GM21576 (cell line): ENCODE measurements at regions not wholly inside any gene's neighbourhood (a gene's known extent, or its start where the extent isn't known, plus 50 kb on each side); places are given as distances from the start of the nearest gene placed in this dataset.

Source experiments
- ATAC-seq: cut with Tn5 transposase; IDR thresholded peaks from one replicate; pipeline ENCODE4 v1.9.1; 2021; ENCODE audit warnings: mild to moderate bottlenecking, moderate library complexity; ENCODE audit not compliant: unreplicated experiment

- no peak for ATAC-seq
These were observed 260.0 kb upstream of the DACH1 start for GRCh38 chr13:72127031-72127430.

DNA sequence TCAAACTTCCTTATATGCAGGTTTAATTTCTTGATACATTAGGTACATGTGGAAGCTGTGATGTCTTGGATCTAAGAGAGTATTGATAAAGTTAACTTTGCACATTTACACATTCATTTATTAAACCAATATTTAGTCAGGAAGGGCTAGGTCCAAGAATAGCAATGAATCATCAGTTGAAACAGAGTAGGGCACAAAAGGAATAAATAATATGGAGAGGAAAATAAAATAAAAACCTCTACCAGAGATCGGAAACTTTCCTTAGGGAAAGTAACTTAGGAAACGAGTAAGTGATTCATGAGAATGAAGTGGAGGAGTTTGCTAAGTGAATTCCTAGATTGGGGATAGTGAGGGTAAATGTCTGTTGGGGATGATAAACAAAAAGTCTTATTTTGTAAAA lies 259.4 kb upstream of the DACH1 start:
- ATAC-seq = no peak

GRCh38 chr13:72125561-72125960 lies 258.6 kb upstream of the DACH1 start:
- no peak for ATAC-seq

DNA sequence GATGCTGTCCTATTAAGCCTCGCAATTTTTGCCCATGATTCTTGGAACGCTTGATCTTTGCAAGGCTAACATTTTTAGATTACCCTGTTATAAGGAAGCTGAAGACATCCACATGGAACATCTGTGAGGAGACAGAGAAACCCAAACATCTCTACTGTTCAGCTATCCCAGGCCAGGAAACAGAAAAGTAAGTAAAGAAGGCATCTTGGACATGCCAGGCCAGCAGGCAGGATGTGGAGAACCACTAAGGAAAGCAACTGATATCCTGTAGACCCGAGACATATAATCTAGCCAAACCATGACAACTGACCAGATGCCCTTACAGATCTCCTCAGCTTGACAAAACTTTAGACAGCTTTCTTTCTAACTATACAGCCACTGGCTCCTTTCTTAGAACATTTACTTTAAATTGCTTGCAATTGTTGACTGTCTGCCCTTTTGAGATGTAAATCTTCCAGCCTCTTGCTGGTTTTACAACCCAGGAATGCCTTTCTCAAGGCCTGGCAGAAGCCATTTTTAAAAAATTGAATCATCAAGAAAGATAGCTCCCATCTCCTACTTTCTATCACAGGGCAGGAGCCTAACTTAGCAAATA lies 255.8 kb upstream of the DACH1 start:
- no peak for ATAC-seq

DNA sequence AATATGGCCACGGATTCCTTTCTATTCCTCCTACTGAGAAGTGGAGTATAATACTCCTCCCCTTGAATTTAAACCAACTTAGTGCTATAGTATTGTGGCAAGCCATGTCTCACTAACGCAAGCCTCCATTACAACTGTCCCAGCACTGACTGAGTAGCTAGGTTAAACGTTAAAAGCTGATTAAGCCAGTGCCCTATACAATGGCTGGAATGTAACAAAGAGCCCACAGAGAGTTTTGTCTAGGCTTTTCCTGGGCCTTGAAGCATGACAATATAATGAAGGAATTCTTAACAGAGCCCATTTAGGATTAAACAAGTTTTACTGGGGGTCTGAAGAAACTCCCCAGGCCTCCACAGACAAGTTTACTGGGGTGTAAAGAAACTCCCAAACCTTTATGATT lies 254.5 kb upstream of the DACH1 start:
- ATAC-seq = no peak

GRCh38 chr13:72120632-72121031 lies 253.6 kb upstream of the DACH1 start:
- no peak for ATAC-seq

GRCh38 chr13:72113931-72114330 lies 246.9 kb upstream of the DACH1 start:
- ATAC-seq = no peak

DNA sequence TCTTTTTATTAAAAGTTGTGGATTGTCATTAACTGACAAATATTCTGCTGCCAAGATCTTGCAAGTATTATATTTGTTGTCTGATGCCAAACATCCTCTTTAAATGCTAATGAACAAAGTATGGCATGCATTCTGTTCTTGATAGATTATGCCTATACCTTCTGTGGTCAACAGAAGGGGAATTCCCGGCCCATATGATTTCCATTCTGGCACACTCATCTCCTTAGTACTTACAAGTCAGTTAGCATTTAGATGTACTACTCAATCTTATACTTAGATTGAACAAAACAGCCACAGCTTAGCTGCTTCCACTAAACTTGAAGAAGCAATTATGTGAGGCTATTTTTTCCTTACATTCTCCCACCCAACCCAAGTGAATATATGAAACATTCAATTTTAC lies 246.1 kb upstream of the DACH1 start:
- ATAC-seq = no peak

DNA sequence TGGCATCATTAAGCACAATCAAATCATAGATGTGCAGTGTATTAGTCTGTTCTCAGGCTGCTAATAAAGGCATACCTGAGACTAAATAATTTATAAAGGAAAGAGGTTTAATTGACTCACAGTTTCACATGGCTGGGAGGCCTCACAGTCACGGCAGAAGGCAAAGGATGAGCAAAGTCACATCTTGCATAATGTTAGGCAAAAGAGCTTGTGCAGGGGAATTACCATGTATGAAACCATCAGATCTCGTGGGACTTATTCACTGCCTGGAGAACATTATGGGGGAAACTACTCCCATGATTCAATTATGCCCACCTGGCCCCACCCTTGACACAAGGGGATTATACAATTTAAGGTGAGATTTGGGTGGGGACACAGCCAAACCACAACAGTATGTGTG lies 245.2 kb upstream of the DACH1 start:
- ATAC-seq = no peak

DNA sequence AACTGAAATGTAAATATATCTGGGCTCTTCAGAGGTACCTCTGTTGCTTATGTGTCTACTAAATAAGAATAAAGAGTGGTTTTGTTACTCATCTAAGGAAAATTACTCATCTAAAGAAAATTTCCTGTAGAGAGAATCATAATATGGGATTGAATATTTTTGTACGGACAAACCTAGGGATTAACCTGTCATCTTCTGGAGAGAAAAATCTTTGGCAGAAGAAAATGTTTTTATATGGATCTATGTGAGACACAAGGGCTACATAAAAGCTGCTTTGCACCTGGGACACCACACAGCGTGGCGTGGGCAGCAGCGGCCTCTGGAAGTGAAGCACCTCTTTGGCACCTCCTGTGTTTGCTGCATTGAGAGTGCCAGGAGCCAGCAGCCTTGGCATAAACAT lies 242.9 kb upstream of the DACH1 start:
- ATAC-seq = no peak

DNA sequence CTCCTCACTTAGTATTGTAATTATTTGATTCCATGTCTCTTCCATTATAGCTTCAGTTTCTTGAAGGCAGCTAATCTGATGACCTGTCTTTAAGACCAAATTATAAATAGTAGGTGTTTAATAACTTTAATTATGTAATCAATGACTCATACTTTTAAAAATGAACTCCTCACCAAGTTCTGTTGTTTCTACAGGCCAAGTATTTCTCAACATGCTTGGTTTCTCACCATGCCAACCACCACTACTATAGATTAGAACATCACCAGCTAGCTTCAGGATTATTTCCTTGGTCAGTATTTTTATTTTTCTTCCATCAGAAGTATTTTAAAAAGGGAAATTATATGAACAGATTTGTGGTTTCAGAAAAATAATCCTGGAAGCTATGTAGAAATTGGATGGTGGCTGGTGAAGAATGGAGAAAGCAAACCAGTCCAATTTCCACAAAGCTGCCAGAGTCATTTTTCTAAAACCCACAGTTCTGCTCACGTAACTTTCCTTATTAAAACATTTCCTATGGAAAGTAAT lies 237.7 kb upstream of the DACH1 start:
- ATAC-seq = no peak

DNA sequence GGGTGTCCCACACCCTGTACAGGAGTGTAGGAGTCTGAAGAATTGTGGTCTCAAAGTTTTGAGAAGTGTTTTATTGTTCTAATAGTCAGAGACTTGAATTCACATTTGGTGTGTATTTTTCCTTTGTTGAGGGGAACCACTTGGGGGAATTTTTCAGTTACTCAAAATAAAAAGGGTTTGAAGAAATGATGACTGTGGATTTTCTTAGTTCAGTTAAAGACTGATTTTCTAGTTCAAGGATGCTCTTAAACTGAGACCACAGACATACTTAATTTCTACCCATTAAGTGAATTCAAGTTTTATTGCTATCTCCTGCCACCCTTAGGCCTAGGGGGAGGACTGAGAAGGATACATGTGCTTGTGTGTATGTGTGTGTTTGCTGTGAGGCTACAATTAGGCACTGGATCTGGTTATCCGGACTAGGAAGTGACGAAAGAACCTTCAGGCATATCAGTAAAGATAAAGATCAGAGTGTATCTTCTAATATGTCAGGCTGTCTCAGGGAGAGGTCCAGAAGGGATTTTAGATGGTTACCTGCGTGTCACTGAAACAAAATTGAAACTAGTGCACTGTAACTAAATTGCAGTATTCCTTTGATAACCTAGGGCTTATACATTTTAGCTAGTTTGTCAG lies 234.9 kb upstream of the DACH1 start:
- ATAC-seq = no peak

DNA sequence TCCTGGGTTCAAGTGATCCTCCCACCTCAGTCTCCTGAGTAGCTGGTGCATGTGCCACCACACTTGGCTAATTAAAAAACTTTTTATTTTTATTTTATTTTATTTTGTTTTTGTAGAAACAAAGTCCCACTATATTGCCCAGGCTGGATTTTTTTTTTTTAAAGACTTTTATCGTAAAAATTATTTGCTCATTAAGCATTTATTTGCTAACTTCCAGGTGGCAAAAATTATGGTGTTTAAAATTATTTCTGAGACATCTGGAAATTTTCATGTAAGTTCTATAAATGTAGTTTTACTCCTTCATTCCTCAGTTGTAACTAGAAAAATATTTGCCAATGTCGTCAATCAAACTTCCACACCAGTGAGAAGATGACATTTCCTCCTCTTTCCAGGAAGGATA lies 233.3 kb upstream of the DACH1 start:
- no peak for ATAC-seq

DNA sequence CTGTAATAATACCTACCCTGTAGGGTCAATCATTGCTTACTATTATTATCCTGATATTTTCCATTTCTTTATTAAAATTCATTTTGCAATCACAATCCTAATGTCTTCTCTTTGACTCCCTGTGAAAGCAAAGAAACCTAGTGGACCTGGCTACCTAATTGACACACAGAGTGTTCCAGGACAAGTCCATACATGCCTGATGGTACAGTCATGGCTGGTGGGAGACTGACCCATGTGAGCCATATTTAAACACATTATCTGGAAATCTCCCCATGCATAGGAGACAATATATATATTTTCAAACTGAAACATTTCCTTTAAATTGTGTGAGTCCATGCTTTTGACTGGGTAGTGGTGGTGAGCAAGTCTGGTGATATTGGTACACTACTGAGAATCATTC lies 230.6 kb upstream of the DACH1 start:
- ATAC-seq = no peak

- ATAC-seq = no peak
These were observed 226.3 kb upstream of the DACH1 start for GRCh38 chr13:72093262-72093661.

DNA sequence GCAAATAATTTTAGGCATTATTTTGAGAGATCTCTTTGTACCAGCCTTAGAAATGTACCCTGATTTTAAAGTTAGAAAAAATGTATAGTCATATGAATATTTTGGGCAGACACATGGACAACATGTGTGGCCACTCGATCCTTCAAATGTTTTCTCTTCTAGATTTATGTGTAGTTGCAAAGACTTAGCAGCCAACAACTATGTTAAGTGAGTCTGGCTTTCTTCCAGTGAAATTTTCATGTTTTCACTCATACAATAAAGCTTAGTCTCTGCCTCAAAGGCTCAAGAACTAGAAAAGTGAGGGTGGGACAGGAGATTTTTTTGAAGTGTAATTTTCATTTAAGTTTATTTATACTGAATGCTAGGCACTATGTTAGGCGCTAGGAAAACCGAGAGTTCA lies 207.7 kb upstream of the DACH1 start:
- ATAC-seq = no peak

DNA sequence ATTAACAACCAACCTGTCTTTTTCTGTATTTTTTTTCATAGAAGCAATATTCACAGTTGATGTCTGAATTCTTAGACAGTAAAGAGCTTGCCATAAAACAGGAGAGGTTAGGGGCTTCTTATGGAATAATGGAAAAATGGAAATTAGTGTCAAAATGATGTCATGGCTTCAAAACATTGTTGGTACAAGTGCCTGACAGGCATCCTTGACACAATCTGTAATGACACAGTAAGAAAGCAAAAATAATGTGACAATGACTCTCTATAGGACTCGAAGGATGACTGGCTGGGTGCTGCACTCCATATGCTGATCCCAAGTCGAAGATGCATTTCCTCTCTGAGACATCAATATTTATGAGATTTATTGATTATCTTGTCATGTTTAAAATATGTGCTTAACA lies 205.3 kb upstream of the DACH1 start:
- no peak for ATAC-seq

DNA sequence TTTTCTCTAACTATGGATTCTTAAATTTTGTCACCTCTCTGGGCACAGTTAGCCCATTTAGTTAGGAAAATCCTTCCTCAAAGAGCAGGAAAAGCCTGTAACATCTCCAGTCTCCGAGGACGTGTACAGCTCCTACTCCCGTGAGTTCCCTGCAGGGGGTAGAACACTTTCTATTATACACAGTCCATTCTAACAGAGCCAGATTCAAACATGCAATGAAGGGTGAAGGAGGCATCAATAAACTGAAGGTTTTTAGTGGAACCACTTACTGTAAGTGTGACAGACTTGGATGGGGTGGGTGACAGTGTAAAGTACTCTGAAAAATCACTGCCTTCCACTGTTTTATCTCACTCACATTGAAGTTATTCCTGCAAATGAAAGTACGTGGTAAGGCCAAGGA lies 204.7 kb upstream of the DACH1 start:
- ATAC-seq = no peak

DNA sequence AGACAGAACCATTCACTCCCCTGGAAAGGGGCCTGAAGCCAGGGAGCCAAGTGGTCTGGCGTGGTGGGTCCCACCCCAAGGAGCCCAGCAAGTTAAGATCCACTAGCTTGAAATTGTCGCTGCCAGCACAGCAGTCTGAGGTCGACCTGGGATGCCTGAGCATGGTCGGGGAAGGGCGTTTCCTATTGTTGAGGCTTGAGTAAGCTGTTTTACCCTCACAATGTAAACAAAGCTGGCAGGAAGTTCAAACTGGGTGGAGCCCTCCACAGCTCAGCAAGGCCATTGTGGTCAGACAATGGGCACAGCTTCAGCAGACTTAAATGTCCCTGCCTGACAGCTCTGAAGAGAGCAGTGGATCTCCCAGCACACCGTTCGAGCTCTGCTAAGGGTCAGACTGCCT lies 195.6 kb upstream of the DACH1 start:
- no peak for ATAC-seq

DNA sequence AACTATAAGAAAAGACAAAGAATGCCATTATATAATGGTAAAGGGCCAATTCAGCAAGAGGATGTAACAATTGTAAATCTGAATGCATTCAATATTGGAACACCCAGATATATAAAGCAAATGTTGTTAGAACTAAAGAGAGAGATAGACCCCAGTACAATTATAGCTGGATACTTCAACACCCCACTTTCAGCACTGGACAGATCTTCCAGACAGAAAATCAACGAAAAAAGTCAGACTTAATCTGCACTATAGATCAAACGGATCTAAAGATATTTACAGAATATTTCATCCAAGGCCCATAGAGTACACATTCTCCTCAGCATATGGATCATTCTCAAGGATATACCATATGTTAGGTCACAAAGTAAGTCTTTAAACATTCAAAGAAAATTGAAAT lies 194.6 kb upstream of the DACH1 start:
- ATAC-seq = no peak

GRCh38 chr13:72050251-72050650 lies 183.2 kb upstream of the DACH1 start:
- no peak for ATAC-seq

GRCh38 chr13:72043366-72043765 lies 176.4 kb upstream of the DACH1 start:
- no peak for ATAC-seq

DNA sequence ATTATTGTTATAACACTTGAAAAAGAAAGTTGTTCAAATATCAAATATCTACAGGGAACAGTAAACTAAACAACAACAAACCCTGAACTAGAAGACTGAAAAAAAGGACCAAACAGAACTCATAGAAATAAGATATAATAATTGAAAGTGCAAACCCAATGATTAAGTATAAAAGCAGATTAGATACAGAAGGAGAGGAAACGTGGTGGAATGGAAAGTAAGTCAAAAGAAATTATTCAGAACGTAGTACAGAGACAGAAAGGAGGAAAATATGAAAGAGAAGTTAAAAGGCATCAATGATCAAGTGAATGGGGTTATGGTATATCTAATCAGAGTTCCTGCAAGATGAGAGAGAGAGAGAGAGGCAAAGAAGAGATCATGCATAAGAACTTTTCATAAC lies 174.2 kb upstream of the DACH1 start:
- ATAC-seq = no peak
